Osteoblast (primary cell): ENCODE measurements at regions not wholly inside any gene's neighbourhood (a gene's known extent, or its start where the extent isn't known, plus 50 kb on each side); places are given as distances from the start of the nearest gene placed in this dataset.

ENCODE experiments used
- DNase-seq: peaks from one replicate; pipeline ENCODE4 v3.0.0; 2011; ENCODE audit warnings: low spot score, mixed read lengths; ENCODE audit not compliant: insufficient read length; ENCODE audit errors: missing footprints
- H2AFZ ChIP-seq: 2 replicates; pipeline ENCODE4 v1.6.0; 2011; ENCODE audit warnings: mild to moderate bottlenecking, low read length
- H3K27ac ChIP-seq: 2 replicates; pipeline ENCODE4 v1.5.1; 2011; ENCODE audit warnings: mild to moderate bottlenecking, low read depth, low read length, moderate library complexity
- H3K27me3 ChIP-seq: 2 replicates; pipeline ENCODE4 v1.6.0; 2012; ENCODE audit warnings: mild to moderate bottlenecking, control low read depth, inconsistent platforms, low read length, moderate library complexity; ENCODE audit not compliant: insufficient read depth
- H3K36me3 ChIP-seq: 2 replicates; pipeline ENCODE4 v1.5.1; 2011; ENCODE audit warnings: mild to moderate bottlenecking, low read length, control low read depth, moderate library complexity; ENCODE audit not compliant: insufficient read depth
- H3K4me1 ChIP-seq: 2 replicates; pipeline ENCODE4 v1.5.1; 2011; ENCODE audit warnings: mild to moderate bottlenecking, low read length, control low read depth, moderate library complexity; ENCODE audit not compliant: insufficient read depth
- H3K4me2 ChIP-seq: 2 replicates; pipeline ENCODE4 v1.6.0; 2011; ENCODE audit warnings: mild to moderate bottlenecking, low read length; ENCODE audit not compliant: insufficient read depth
- H3K4me3 ChIP-seq: fragments of 200-600 bp; sonication (generic); 3 replicates; pipeline ENCODE4 v1.5.1; 2012; ENCODE audit warnings: mild to moderate bottlenecking, low read length, inconsistent platforms; ENCODE audit not compliant: insufficient read depth
- H3K79me2 ChIP-seq: 2 replicates; pipeline ENCODE4 v1.6.0; 2012; ENCODE audit warnings: mild to moderate bottlenecking, low read length, control low read depth, inconsistent platforms; ENCODE audit not compliant: insufficient read depth
- H3K9me3 ChIP-seq: 2 replicates; pipeline ENCODE4 v1.5.1; 2011; ENCODE audit warnings: low read depth, low read length, control low read depth
- H4K20me1 ChIP-seq: 2 replicates; pipeline ENCODE4 v1.6.0; 2012; ENCODE audit warnings: mild to moderate bottlenecking, low read length, control low read depth; ENCODE audit not compliant: insufficient read depth
- CTCF ChIP-seq: IDR thresholded peaks from 2 replicates; pipeline ENCODE4 v1.5.1; 2011; ENCODE audit warnings: mild to moderate bottlenecking, low read depth, low read length, moderate library complexity; ENCODE audit errors: extremely low read depth

- no peak for DNase-seq
- TF ChIP-seq CTCF, result no peak
These were observed 52.5 kb upstream of the C11orf58 start for GRCh38 chr11:16685914-16686313.

GRCh38 chr11:16678466-16679116 is 59.9 kb upstream of the C11orf58 start:
- no peak for DNase-seq
- no peak overlapping the region for H2AFZ ChIP-seq
- H3K36me3 ChIP-seq, result no peaks in the 10 kb centered on the region
- H3K27me3 ChIP-seq, result no peaks in the 10 kb centered on the region
- H3K27ac ChIP-seq, result no peak overlapping the region
- no peak overlapping the region for H3K4me3 ChIP-seq
- H3K4me1 ChIP-seq, result no peaks in the 10 kb centered on the region
- no peaks in the 10 kb centered on the region for H3K9me3 ChIP-seq
- no peak overlapping the region for H3K4me2 ChIP-seq
- no peaks in the 10 kb centered on the region for H4K20me1 ChIP-seq
- no peaks in the 10 kb centered on the region for H3K79me2 ChIP-seq
- no peak for TF ChIP-seq CTCF

More at GRCh38 chr11:16685914-16686313, 52.5 kb upstream of the C11orf58 start:
- Histone ChIP-seq H2AFZ (no peak overlapping the region), H3K36me3 (no peaks in the 10 kb centered on the region), H3K79me2 (no peaks in the 10 kb centered on the region), H4K20me1 (no peaks in the 10 kb centered on the region), H3K4me2 (no peak overlapping the region), H3K4me1 (no peaks in the 10 kb centered on the region), H3K27ac (no peak overlapping the region), H3K27me3 (no peaks in the 10 kb centered on the region), H3K9me3 (no peaks in the 10 kb centered on the region), H3K4me3 (no peak overlapping the region)

- no peak for TF ChIP-seq CTCF
- H3K79me2 ChIP-seq, result no peaks in the 10 kb centered on the region
- no peaks in the 10 kb centered on the region for H3K9me3 ChIP-seq
- no peak overlapping the region for H3K4me3 ChIP-seq
- H2AFZ ChIP-seq, result no peak overlapping the region
- peak; percentile 36 for DNase-seq
- H3K27ac ChIP-seq, result no peak overlapping the region
- no peaks in the 10 kb centered on the region for H3K4me1 ChIP-seq
- H4K20me1 ChIP-seq, result no peaks in the 10 kb centered on the region
- no peaks in the 10 kb centered on the region for H3K27me3 ChIP-seq
- H3K4me2 ChIP-seq, result no peak overlapping the region
- H3K36me3 ChIP-seq, result no peaks in the 10 kb centered on the region
These were observed 68.5 kb upstream of the C11orf58 start for GRCh38 chr11:16669799-16670415.

GRCh38 chr11:16632295-16633200 is 105.9 kb upstream of the C11orf58 start:
- no peaks in the 10 kb centered on the region for H3K79me2 ChIP-seq
- H3K4me2 ChIP-seq, result no peak overlapping the region
- no peaks in the 10 kb centered on the region for H3K9me3 ChIP-seq
- H3K36me3 ChIP-seq, result no peaks in the 10 kb centered on the region
- no peak overlapping the region for H2AFZ ChIP-seq
- no peaks in the 10 kb centered on the region for H3K27me3 ChIP-seq
- no peak overlapping the region for H3K27ac ChIP-seq
- DNase-seq, result peak; percentile 18
- no peaks in the 10 kb centered on the region for H3K4me1 ChIP-seq
- H3K4me3 ChIP-seq, result no peak overlapping the region
- TF ChIP-seq CTCF, result peak; percentile 60
- H4K20me1 ChIP-seq, result no peaks in the 10 kb centered on the region
